ENCODE measurements at regions not wholly inside any gene's neighbourhood (a gene's known extent, or its start where the extent isn't known, plus 50 kb on each side); places are given as distances from the start of the nearest gene placed in this dataset.
A peak's percentile ranks its signal among the peaks of the same experiment; 100 is the strongest.
"Not testable (repeated sequence)": the region's sequence is repeated elsewhere in the genome, so short reads cannot be mapped to it uniquely, and the experiment has no call there.

DNA sequence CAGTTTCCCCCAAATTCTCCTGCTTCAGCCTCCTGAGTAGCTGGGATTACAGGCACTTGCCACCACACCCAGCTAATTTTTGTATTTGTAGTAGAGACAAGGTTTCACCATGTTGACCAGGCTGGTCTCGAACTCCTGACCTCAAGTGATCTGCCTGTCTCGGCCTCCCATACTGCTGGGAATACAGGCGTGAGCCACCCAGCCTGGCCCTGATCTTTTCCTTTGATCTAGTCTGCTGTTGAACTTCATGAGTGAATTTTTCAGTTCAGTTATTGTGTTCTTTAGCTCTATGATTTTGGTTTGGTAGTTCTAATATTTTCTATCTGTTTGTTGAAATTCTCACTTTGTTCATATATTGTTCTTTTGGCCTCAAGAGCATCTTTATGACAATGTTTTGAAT is 83.4 kb upstream of the RAP2C start:
- not testable (repeated sequence) for DNase-seq (ENCODE audit: low spot score)

DNA sequence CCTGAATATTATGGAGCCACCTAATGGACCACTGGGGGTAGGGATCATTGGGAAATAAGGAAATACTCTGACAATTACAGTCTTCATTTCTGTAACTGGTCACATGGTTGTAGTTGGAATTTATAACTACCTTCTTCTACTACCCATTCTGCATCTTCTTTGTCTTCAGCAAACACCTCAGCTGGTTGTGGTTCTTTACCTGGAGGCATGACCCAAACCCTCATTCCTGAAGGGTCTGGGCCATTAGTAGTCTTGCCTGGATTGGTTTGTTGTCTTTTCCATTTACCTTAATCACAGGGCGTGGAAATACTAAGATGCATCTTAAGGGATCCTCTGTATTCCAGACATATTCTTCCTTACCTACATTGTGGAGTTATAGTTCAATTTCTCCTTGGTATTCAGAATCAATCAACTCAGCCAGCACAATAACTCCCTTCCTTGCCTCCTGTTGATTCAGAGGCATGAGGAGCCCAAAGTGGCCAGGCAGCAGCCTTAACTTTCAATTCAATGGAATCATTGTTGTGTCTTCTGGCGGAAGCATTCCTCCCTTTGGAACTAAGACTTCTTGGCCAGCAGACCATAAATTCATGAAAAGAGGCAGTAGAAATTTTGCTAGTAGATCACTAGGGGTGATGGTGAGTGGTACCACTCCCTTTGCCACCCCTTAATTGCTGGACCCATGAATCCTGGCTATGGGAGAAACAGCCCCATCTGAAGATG is 75.7 kb upstream of the RAP2C start:
- DNase-seq (ENCODE audit: low spot score), result no peak

DNA sequence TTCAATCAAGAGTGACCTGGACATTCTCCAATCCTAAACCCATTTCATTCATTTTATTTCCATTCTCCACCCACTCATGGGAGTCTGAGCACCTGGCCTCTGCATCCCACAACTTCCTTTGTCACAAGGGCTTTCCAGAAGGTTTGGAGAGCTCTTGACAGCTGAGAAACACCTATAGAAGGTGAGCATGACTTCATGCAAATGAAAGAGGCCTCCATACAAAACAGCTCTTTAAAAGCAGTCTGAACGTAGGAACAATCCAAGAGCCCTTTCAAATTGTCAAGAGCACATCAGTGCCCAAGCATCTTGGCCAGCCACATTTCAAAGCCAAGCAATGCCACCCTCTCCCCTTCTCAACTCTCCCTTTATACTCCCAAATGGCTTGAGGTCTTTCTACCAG is 74.9 kb upstream of the RAP2C start:
- no peak for DNase-seq (ENCODE audit: low spot score)

DNA sequence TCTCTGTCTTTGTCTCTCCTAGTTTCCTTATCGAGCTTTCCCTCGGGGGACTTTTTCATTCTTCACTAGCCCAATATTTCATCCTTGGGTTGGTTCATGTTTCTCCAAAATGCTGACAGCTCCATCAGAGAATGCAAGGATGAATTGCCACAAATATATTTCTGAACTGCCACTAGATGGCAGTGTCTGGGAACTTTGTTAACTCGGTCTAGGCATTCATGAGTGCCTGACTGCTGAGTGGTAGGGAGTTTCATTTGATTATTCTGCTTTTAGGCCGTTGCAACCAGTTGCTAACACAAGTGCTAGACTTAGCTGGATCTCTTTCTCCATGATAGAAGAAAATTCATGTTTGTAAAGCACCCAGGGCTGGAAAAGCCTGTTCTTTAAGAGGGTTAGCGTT is 73.5 kb upstream of the RAP2C start:
- DNase-seq (ENCODE audit: low spot score), result peak; percentile 76

DNA sequence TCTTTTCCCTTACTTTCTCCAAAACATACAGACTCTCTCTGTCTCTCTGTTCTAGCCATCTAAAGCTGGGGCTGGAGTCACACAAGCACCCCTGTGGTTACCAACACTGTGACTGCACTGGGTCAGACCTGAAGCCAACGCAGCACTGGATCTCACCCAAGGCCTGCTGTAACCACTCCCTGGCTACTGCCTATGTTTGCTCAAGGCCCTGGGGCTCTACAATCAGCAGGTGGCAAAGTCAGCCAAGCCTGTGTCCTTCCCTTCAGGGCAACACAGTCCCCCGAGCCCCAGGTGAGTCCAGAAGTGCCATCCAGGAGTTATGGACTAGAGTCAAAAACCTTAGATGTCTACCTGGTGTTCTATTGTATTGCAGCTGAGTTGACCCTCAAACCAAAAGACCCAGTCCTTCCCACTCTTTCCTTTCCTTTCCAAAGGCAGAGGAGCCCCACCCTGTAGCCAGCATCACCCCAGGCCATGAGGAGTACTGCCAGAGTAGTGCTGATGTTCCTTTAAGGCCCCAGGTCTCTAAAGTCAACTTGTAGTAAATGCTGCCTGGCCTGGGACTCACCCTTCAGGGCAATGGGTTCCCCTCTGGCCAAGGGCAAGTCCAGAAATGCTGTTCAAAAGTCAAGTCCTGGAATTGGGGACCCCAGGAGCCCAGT is 58.8 kb upstream of the RAP2C start:
- no peak for DNase-seq (ENCODE audit: low spot score)

DNA sequence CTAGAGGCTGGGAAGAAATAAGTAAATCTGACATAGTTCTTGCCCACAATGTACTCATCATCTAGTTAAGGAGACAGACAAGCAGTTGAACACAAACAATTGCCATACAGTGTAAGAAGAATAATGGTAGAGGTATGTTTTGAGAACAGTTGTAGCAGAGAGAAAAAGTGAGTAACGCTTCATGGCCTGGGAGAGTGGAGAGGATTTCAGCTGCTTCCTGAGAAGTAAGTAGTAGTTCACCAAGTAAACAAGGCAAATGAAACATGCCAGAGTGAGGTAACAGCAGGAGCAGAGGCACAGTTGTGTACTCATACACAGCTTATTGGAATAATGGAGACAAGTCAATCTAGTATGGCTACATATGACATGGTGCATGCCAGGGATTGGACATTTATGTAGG is 53.6 kb upstream of the RAP2C start:
- DNase-seq (ENCODE audit: low spot score), result no peak

DNA sequence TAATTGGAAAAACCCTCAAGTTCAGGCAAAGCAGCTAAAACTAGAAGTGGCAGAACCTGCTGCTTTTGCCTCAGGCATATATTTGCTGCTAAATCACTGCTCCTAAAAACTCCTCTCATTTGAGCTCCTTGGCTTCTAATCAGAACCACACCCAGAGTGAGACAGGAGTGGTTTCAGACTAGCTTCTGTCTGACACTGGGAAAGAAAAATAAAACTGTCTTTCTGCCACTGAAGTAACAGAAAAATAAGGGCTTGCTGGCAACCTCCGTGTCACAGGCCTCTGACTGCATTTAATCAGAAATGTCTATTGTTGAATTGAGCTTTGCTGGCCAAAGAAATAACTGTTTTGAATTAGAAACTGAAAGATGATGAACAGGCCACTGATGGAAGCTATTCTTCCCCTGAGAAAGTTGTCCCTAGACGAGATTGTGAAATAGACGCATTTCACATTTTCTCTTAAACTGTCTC is 52.1 kb upstream of the RAP2C start:
- no peak for DNase-seq (ENCODE audit: low spot score)

DNA sequence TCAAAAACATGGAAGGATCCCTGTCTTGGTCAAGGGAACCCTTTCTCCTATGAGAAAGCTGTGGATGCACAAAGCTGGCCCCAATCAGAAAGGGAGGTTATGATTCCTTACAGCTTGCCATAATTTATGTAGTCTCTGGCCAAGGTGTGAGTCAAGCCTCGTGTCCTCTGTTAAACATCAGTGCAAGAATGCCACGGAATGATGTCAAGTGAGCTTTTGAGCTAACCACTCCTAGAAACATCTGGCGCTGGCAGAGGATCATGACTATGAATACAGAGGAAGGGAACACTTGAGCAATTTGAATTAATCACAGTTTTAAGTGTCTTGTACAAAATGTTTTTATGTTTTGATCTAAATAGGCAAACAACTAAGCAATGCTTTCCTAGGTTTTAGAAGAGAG is 51.5 kb upstream of the RAP2C start:
- peak; percentile 24 for DNase-seq (ENCODE audit: low spot score)

DNA sequence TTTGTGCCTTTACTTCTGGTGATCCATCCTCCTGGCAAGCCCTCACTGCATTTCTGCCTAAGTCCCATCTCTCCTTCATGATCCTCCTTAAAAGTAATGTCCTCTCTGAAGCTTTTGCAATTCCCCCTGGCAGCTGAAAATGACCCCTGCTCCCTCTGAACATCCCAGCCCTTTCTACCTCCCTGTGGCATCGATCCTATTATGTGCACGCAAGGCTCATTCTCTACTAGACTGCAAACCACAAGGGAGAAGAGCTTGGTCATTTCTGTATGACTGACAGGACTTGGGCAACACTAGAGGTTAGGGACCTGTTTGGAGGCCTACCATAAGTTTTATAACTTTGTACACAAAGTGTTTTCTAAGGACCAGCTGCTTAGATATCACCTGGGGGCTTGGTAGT is 50.8 kb upstream of the RAP2C start:
- DNase-seq (ENCODE audit: low spot score), result no peak
